Kidney capillary endothelial cell (primary cell): ENCODE measurements at regions not wholly inside any gene's neighbourhood (a gene's known extent, or its start where the extent isn't known, plus 50 kb on each side); places are given as distances from the start of the nearest gene placed in this dataset.
A peak's percentile ranks its signal among the peaks of the same experiment; 100 is the strongest.
"Not testable (repeated sequence)": the region's sequence is repeated elsewhere in the genome, so short reads cannot be mapped to it uniquely, and the experiment has no call there.

ENCODE experiments used
- DNase-seq: peaks from one replicate; pipeline ENCODE4 v3.0.0-alpha.2; 2018; ENCODE audit warnings: low spot score

- no peak for DNase-seq
These were observed 2455.2 kb downstream of the PCDH9 start for GRCh38 chr13:64774915-64775314.

GRCh38 chr13:64770743-64771142 is 2459.4 kb downstream of the PCDH9 start:
- no peak for DNase-seq

DNA sequence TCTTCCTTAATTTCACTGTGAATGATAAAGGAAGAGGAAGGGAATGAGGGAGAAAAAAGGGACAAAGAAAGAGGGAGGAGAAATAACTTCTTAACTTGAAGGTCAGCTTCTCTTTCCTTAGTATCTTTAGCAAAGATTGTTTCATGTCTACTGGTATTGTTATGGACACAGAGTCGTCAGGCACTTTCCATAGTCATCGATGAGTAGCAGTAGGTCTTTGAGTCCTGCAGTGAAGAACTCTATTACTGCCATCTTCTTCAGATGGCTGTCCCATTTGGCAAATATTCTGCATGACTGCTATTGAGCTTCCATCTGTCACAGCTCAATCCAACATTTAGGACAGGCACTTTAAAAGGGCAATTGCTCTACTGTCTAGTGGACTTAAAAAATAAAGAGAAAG is 2463.1 kb downstream of the PCDH9 start:
- no peak for DNase-seq

GRCh38 chr13:64765636-64766035 is 2464.5 kb downstream of the PCDH9 start:
- DNase-seq = no peak

GRCh38 chr13:64758521-64759244 is 2471.5 kb downstream of the PCDH9 start:
- no peak for DNase-seq

DNA sequence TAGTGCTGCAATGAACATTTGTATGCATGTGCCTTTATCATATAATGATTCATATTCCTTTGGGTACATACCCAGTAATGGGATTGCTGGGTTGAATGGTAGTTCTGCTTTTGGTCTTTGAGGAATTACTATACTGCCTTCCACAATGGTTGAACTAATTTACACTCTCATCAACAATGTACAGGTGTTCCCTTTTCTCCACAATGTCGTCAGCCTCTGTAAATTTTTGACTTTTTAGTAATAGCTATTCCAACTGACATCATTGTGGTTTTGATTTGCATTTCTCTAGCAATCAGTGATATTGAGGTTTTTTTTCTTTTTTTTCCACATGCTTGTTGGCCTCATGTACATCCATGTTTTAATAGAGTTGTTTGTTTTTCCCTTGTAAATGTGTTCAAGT is 2473.5 kb downstream of the PCDH9 start:
- no peak for DNase-seq

GRCh38 chr13:64755961-64756360 is 2474.2 kb downstream of the PCDH9 start:
- no peak for DNase-seq

- no peak for DNase-seq
These were observed 2476.7 kb downstream of the PCDH9 start for GRCh38 chr13:64753233-64754000.

DNA sequence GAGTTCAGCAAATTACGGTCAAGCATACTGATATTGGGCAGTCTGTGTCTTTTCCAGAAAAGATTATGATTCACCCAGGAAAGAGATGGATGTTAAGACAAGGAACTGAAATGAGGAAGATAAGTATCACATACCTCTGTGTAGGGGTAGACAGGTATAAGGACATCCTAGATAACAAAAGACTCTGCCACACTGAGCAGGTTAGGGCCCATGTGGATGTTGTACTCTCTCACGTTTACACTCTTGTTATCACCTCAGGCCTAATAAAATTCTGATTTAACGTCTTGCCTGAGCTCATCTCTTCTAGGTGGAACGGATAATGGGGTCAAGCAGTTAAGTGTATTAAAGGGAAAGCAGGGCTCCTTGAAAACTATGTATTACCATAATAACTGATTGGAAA is 2480.8 kb downstream of the PCDH9 start:
- DNase-seq = no peak

DNA sequence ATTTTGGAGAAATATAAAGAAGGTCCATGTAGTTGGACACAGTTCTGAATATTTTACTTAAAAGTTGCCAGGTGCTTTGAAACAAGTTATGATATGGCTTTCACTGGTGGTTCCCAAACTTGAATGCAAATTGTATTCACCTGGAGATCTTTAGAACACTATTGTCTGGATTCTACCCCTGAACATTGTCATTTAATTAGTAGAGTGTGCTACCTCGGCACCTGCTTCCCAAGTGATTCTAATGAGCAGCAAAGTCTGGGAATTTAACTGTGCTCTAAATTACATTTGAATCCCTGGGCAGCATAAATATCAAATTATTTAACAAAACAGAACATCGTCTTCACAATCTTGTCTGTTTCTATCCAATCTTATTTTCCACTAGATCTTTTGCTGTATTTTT is 2483.3 kb downstream of the PCDH9 start:
- DNase-seq = no peak

DNA sequence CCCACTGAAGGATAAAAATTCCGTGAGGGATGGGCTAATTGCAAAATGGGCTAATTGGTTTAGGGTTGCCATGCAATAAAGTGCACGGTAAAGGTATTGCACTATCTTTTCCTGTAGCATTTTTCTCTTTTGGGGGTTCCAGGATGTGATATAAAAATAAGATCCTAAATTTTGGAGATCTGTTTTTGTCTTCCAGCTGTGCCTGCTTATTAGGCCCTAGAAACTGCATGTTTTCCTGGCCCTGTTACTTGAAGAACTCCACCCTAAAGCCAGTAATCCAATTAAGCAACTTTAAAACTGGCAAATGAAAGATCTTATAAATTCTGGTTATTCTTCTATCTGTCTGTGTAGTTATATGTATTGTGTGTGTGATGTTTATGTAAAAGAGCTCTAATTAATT is 2489.6 kb downstream of the PCDH9 start:
- DNase-seq = no peak

DNA sequence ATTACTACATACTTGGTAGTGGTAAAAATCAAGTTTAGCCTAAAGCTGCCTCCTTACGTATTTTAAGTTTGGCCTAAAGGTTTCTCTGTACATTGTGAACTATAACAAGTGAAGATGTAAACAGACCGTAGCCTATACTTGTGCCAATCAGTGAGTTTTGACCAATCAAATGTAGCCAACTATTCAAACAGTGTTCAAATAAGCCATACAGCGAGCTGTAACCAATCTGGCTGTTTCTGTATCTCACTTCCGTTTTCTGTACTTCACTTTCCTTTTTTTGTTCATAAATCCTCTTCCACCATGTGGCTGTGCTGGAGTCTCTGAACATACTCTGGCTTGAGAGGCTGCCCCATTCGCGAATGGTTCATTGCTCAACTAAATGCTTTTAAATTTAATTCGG is 2504.6 kb downstream of the PCDH9 start:
- DNase-seq = no peak

DNA sequence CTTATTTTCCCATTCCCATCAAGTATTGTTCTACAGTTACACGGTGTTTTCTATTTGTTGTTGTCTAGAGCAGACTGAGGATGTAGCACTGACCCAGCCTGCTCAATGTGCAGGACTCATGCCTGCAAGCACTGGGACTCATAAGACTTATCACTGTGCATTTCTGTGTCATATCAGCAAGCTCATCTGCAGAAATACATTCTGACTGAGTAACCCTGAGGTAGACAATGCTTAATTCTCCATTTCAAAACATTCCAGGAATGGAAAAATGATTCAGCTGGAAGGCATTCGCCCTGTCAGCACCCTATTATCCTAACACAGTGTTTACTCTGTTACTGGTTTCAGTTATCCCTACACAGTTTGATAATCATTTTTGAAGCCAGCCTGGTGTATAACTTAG is 2506.4 kb downstream of the PCDH9 start:
- peak; percentile 98 for DNase-seq

- no peak for DNase-seq
These were observed 2512.0 kb downstream of the PCDH9 start for GRCh38 chr13:64718116-64718515.

GRCh38 chr13:64716936-64717335 is 2513.2 kb downstream of the PCDH9 start:
- DNase-seq = no peak

DNA sequence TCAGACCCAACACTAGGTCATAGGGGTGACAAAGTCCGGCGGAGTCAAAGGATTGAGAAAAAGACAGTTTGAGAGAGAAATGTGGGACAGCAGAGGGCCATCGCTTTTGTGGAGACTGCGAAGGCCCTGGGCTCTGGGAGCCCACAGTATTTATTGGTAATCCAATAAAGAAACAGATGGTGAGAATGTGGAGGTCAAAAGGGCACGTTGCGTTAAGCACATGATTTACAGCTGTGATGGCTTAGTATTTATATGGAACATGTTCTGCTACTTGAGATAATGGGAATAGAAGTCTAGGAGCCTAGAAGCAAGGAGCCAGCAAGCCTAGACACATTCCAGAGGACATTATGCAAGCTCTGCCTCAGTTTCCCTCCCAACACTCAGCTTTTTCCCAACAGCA is 2521.1 kb downstream of the PCDH9 start:
- DNase-seq = no peak

GRCh38 chr13:64704121-64704649 is 2526.0 kb downstream of the PCDH9 start:
- no peak for DNase-seq

GRCh38 chr13:64697226-64697625 is 2532.9 kb downstream of the PCDH9 start:
- DNase-seq = no peak

GRCh38 chr13:64688893-64689677 is 2541.1 kb downstream of the PCDH9 start:
- DNase-seq = no peak

DNA sequence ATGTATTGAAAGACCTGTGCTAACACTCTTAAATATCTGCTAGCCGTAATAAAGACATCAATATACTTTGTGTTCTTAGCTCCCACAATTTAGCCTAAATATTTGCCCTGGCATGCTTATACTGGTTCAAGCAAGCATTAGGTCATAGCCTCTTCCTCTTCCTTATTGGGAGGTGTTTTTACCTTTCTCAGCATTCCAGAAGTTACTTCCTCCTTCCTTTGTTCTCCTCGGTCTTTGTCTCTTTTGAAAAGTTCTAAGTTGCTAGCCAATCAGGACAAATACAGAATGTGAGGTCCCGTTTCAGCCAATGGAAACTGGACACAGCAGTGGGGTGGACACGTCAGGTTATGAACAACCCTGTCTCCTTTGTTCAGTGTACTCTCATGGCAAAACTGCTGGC is 2543.6 kb downstream of the PCDH9 start:
- DNase-seq = not testable (repeated sequence)

- no peak for DNase-seq
These were observed 2545.3 kb downstream of the PCDH9 start for GRCh38 chr13:64684685-64685431.

DNA sequence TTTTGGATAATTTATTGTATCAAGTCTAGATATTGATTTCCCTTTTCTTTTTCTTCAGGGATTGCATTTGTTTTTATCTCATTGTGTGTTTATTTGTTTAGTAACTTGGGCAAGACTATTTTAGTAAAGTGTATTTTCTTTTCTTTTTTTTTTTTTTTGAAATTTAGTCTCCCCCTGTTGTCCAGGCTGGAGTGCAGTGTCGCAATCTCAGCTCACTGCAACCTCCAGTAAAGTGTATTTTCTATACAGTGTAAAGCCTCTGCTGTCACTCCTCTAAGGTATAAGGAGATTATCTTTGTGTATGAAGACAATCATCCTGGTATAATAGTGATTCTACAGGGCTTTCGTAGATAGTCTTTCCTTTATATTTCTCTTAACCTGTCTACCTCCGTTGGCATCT is 2546.0 kb downstream of the PCDH9 start:
- no peak for DNase-seq
